Mesodermal cell (in vitro differentiated cells): ENCODE measurements at regions not wholly inside any gene's neighbourhood (a gene's known extent, or its start where the extent isn't known, plus 50 kb on each side); places are given as distances from the start of the nearest gene placed in this dataset.

Source experiments
- H3K27ac ChIP-seq: 2 replicates; pipeline ENCODE4 v1.7.0; 2013; ENCODE audit warnings: mild to moderate bottlenecking, low read depth, low read length, moderate library complexity; ENCODE audit not compliant: severe bottlenecking
- H3K36me3 ChIP-seq: 2 replicates; pipeline ENCODE4 v1.7.1; 2013; ENCODE audit warnings: mild to moderate bottlenecking, low read length, moderate library complexity; ENCODE audit not compliant: control insufficient read depth, insufficient read depth
- H3K4me1 ChIP-seq: one replicate; pipeline ENCODE4 v1.7.1; 2013; ENCODE audit warnings: mild to moderate bottlenecking, low read length; ENCODE audit not compliant: insufficient read depth, control insufficient read depth, poor library complexity, severe bottlenecking
- H3K4me3 ChIP-seq: 2 replicates; pipeline ENCODE4 v1.7.0; 2013; ENCODE audit warnings: low read length, control low read depth, mild to moderate bottlenecking; ENCODE audit not compliant: insufficient read depth, poor library complexity, severe bottlenecking; ENCODE audit errors: extremely low read depth
- H3K9me3 ChIP-seq: 2 replicates; pipeline ENCODE4 v1.7.1; 2013; ENCODE audit warnings: mild to moderate bottlenecking, low read length, moderate library complexity; ENCODE audit not compliant: control insufficient read depth
- WGBS, 2 experiments: methylation state at CpG; one replicate each; pipeline ENCODE4 v1.1.5; 2013; ENCODE audit warnings: missing lambda C conversion rate in 2 of 2; ENCODE audit not compliant: insufficient coverage in 2 of 2; 5-methylcytosine and 5-hydroxymethylcytosine counted together

GRCh38 chr13:63345835-63346234 is 1930.2 kb upstream of the PCDH20 start:
- no peak overlapping the region for H3K27ac ChIP-seq
- H3K4me3 ChIP-seq: no peak overlapping the region
- H3K9me3 ChIP-seq: no peaks in the 10 kb centered on the region
- no peaks in the 10 kb centered on the region for H3K36me3 ChIP-seq
- H3K4me1 ChIP-seq: no peaks in the 10 kb centered on the region

GRCh38 chr13:63344711-63345110 is 1929.1 kb upstream of the PCDH20 start:
- no peak overlapping the region for H3K27ac ChIP-seq
- H3K9me3 ChIP-seq: no peaks in the 10 kb centered on the region
- WGBS, 2 experiments: no CpG with 5 or more reads among the region's 1 CpG
- H3K4me1 ChIP-seq: no peaks in the 10 kb centered on the region
- H3K4me3 ChIP-seq: no peak overlapping the region
- H3K36me3 ChIP-seq: no peaks in the 10 kb centered on the region

GRCh38 chr13:63337921-63338320 is 1922.3 kb upstream of the PCDH20 start:
- no peaks in the 10 kb centered on the region for H3K9me3 ChIP-seq
- H3K36me3 ChIP-seq: no peaks in the 10 kb centered on the region
- no peak overlapping the region for H3K4me3 ChIP-seq
- WGBS, 2 experiments: 73 to 89% methylated on average over 3 to 5 of the region's 5 CpGs
- no peak overlapping the region for H3K27ac ChIP-seq
- no peaks in the 10 kb centered on the region for H3K4me1 ChIP-seq

- 73 to 79% methylated on average over 4 of the region's 4 CpGs for WGBS, 2 experiments
- no peak overlapping the region for H3K27ac ChIP-seq
- no peak overlapping the region for H3K4me3 ChIP-seq
- H3K9me3 ChIP-seq: no peaks in the 10 kb centered on the region
- H3K4me1 ChIP-seq: no peaks in the 10 kb centered on the region
- H3K36me3 ChIP-seq: no peaks in the 10 kb centered on the region
Measured at GRCh38 chr13:63337041-63337440, 1921.4 kb upstream of the PCDH20 start.

- 86% methylated on average over 1 of the region's 1 CpG; no CpG with 5 or more reads in 1 of the 2 experiments for WGBS, 2 experiments
- H3K4me3 ChIP-seq: no peak overlapping the region
Measured at GRCh38 chr13:63336549-63336948, 1920.9 kb upstream of the PCDH20 start.

GRCh38 chr13:63327584-63327983 is 1911.9 kb upstream of the PCDH20 start:
- Histone ChIP-seq H3K36me3 (no peaks in the 10 kb centered on the region), H3K27ac (no peak overlapping the region), H3K4me1 (no peaks in the 10 kb centered on the region), H3K9me3 (no peaks in the 10 kb centered on the region), H3K4me3 (no peak overlapping the region)
- WGBS, 2 experiments: no CpG with 5 or more reads among the region's 1 CpG

More at GRCh38 chr13:63336549-63336948, 1920.9 kb upstream of the PCDH20 start:
- no peaks in the 10 kb centered on the region for H3K4me1 ChIP-seq
- no peak overlapping the region for H3K27ac ChIP-seq
- no peaks in the 10 kb centered on the region for H3K9me3 ChIP-seq
- no peaks in the 10 kb centered on the region for H3K36me3 ChIP-seq

- WGBS, 2 experiments: no CpG with 5 or more reads among the region's 2 CpGs
- Histone ChIP-seq H3K4me1 (no peaks in the 10 kb centered on the region), H3K36me3 (no peaks in the 10 kb centered on the region), H3K27ac (no peak overlapping the region), H3K9me3 (no peaks in the 10 kb centered on the region), H3K4me3 (no peak overlapping the region)
Measured at GRCh38 chr13:63323441-63323840, 1907.8 kb upstream of the PCDH20 start.

GRCh38 chr13:63311587-63311986 is 1895.9 kb upstream of the PCDH20 start:
- 88 to 100% methylated on average over 1 of the region's 1 CpG for WGBS, 2 experiments
- no peaks in the 10 kb centered on the region for H3K36me3 ChIP-seq
- no peak overlapping the region for H3K4me3 ChIP-seq
- no peaks in the 10 kb centered on the region for H3K4me1 ChIP-seq
- no peak overlapping the region for H3K27ac ChIP-seq
- H3K9me3 ChIP-seq: no peaks in the 10 kb centered on the region

- H3K9me3 ChIP-seq: no peaks in the 10 kb centered on the region
- no peaks in the 10 kb centered on the region for H3K36me3 ChIP-seq
- no peak overlapping the region for H3K4me3 ChIP-seq
- WGBS, 2 experiments: 94 to 100% methylated on average over 2 to 3 of the region's 5 CpGs
- no peak overlapping the region for H3K27ac ChIP-seq
- H3K4me1 ChIP-seq: no peaks in the 10 kb centered on the region
Measured at GRCh38 chr13:63308549-63309165, 1893.0 kb upstream of the PCDH20 start.

GRCh38 chr13:63307228-63307627 is 1891.6 kb upstream of the PCDH20 start:
- no peak overlapping the region for H3K4me3 ChIP-seq
- no peaks in the 10 kb centered on the region for H3K36me3 ChIP-seq
- H3K4me1 ChIP-seq: no peaks in the 10 kb centered on the region
- WGBS, 2 experiments: 81 to 86% methylated on average over 3 of the region's 3 CpGs
- H3K27ac ChIP-seq: no peak overlapping the region
- H3K9me3 ChIP-seq: no peaks in the 10 kb centered on the region

GRCh38 chr13:63305641-63306133 is 1890.0 kb upstream of the PCDH20 start:
- H3K4me3 ChIP-seq: no peak overlapping the region
- H3K9me3 ChIP-seq: no peaks in the 10 kb centered on the region
- 95 to 97% methylated on average over 32 to 33 of the region's 40 CpGs for WGBS, 2 experiments

More at GRCh38 chr13:63305641-63306133, 1890.0 kb upstream of the PCDH20 start:
- H3K36me3 ChIP-seq: no peaks in the 10 kb centered on the region
- H3K4me1 ChIP-seq: no peaks in the 10 kb centered on the region
- H3K27ac ChIP-seq: no peak overlapping the region
